ENCODE measurements at regions not wholly inside any gene's neighbourhood (a gene's known extent, or its start where the extent isn't known, plus 50 kb on each side); places are given as distances from the start of the nearest gene placed in this dataset.

DNA sequence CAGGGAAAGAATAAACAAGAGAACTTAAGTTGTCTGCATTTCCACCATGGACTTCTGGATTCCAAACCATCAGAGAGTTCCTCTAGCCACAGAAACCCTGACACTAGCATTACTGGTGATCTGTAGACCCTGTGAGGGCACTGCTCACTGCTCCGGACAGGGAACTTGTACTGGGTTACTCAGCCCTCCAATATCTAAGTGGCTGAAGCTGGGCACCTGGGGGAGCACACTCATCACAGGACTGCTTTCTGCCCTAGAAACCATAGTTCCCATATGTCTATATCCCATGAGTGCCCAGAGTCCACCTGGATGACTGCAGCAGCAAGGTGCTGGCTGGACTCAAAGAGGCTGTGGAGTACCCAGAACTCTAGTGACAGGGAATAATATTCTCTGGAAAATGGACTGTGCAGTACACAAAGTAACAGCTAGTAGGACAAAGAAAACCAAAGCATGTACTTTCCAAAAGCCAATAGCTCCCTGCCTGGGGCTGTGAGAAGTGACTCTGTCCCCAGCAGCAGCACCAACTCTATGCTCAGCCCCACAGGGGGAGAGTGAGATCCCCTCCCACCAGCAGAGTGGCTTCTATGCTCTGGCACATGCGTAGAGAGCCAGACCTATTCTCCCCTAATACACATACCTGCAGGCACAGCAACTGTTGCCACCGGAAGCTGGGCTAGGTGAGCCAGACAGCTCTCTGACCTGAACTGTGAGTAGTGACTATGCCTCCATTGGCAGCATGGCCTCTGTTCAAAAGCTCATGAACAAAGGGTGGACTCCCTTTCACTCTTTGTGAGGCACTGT, 472.9 kb upstream of the FTMT start:
- Histone ChIP-seq H3K36me3 (no peaks in the 10 kb centered on the region), H3K9me3 (no peaks in the 10 kb centered on the region), H3K27ac (no peak overlapping the region), H3K27me3 (no peaks in the 10 kb centered on the region), H3K4me1 (no peaks in the 10 kb centered on the region), H3K4me3 (replicated peaks in 1 of 3) (no peak overlapping the region)
- DNase-seq: no peak
- TF ChIP-seq, protein P1, sequence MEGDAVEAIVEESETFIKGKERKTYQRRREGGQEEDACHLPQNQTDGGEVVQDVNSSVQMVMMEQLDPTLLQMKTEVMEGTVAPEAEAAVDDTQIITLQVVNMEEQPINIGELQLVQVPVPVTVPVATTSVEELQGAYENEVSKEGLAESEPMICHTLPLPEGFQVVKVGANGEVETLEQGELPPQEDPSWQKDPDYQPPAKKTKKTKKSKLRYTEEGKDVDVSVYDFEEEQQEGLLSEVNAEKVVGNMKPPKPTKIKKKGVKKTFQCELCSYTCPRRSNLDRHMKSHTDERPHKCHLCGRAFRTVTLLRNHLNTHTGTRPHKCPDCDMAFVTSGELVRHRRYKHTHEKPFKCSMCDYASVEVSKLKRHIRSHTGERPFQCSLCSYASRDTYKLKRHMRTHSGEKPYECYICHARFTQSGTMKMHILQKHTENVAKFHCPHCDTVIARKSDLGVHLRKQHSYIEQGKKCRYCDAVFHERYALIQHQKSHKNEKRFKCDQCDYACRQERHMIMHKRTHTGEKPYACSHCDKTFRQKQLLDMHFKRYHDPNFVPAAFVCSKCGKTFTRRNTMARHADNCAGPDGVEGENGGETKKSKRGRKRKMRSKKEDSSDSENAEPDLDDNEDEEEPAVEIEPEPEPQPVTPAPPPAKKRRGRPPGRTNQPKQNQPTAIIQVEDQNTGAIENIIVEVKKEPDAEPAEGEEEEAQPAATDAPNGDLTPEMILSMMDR (IDR thresholded peaks at IDR 0.05): no peak
- no peak for TF ChIP-seq POLR2A (IDR thresholded peaks at IDR 0.05)
- 88 to 91% methylated on average over 3 of the region's 3 CpGs for WGBS, 2 donors
- intact Hi-C loops (cut with DNase I): no loop called here

DNA sequence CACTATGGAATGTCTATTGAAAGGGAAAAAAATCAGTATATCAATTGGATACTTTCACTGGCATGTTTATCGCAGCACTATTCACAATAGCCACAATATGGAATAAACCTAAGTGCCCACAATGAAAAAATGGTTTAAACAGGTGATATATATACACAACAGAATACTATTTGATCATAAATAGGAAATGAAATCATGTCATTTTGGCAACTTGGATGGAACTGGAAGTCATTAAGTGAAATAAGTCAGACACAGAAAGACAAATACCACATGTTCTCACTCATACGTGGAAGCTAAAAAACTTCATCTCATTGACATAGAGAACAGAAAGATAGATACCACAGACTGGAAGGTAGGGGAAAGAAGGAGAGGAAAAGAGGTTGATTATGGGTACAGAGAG, 471.6 kb upstream of the FTMT start:
- Histone ChIP-seq H3K36me3 (no peaks in the 10 kb centered on the region), H3K27me3 (no peaks in the 10 kb centered on the region), H3K4me3 (replicated peaks in 1 of 3) (no peak overlapping the region), H3K4me1 (no peaks in the 10 kb centered on the region), H3K9me3 (no peaks in the 10 kb centered on the region), H3K27ac (no peak overlapping the region)
- WGBS, 2 donors: 72 to 80% methylated on average over 2 of the region's 2 CpGs
- DNase-seq: no peak
- intact Hi-C loops (cut with DNase I): no loop called here
- TF ChIP-seq POLR2A (IDR thresholded peaks at IDR 0.05): no peak
- TF ChIP-seq, protein P1 (IDR thresholded peaks at IDR 0.05): no peak

DNA sequence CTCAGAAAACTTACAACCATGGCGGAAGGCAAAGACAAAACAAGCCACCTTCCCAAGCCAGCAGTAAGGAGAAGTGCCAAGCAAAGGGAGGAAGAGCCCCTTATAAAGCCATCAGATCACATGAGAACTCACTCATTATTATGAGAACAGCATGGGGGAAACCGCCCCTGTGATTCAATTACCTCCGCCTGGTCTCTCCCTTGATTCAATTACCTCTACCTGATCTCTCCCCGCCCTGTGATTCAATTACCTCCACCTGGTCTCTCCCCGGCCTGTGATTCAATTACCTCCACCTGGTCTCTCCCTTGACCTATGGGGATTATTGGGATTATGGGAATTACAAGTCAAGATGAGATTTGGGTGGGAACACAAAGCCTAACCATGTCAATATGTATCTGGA, 467.3 kb upstream of the FTMT start:
- H3K4me1 ChIP-seq: no peaks in the 10 kb centered on the region
- H3K27ac ChIP-seq: no peak overlapping the region
- no peaks in the 10 kb centered on the region for H3K9me3 ChIP-seq
- TF ChIP-seq, protein P1 (IDR thresholded peaks at IDR 0.05): no peak
- no peak for TF ChIP-seq POLR2A (IDR thresholded peaks at IDR 0.05)
- no peak for DNase-seq
- no peaks in the 10 kb centered on the region for H3K27me3 ChIP-seq
- H3K36me3 ChIP-seq: no peaks in the 10 kb centered on the region
- no peak overlapping the region for H3K4me3 ChIP-seq (replicated peaks in 1 of 3)
- intact Hi-C loops (cut with DNase I): no loop called here
- 84 to 89% methylated on average over 5 of the region's 5 CpGs for WGBS, 2 donors

DNA sequence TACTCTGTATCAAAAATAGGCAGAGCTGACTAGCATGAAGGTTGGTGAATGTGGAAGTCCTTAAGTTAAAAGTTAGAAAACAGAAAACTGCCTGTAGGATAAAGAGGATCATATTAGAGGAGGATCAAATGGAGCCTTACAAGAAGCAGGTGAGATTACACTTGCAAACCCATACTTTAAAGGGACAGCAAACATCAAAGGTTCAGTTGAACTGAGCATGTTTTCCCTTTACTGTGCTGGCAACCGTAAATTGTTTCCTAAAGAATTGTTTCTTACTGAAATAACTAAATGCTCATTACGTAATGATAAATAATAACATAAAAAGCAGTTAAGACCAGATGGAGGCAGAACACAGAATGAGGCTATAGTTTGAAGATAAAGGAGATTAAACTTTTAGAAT, 465.3 kb upstream of the FTMT start:
- H3K4me1 ChIP-seq: no peaks in the 10 kb centered on the region
- no peak overlapping the region for H3K4me3 ChIP-seq (replicated peaks in 1 of 3)
- 23 to 71% methylated on average over 2 of the region's 2 CpGs for WGBS, 2 donors
- no peak overlapping the region for H3K27ac ChIP-seq
- DNase-seq: no peak
- no peaks in the 10 kb centered on the region for H3K9me3 ChIP-seq
- no peaks in the 10 kb centered on the region for H3K27me3 ChIP-seq
- TF ChIP-seq POLR2A (IDR thresholded peaks at IDR 0.05): no peak
- TF ChIP-seq, protein P1 (IDR thresholded peaks at IDR 0.05): no peak
- H3K36me3 ChIP-seq: no peaks in the 10 kb centered on the region
- intact Hi-C loops (cut with DNase I): no loop called here

DNA sequence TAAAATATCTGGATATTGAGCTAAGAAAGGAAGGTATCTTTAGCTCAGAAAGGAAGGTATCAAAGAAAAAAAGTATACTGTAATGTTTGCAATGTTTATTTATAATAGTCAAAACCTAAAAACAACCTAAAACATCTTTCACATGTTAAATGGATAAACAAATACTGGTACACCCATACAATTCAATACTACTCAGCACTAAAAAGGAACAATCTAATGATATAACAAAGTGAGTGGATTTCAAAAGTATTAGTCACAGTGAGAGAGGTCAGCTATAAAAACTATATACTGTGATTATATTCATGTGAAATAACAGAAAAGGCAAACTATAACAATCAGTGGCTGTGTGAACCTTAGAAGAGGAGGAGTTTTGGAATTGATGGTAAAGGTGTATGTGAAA, 455.0 kb upstream of the FTMT start:
- Histone ChIP-seq H3K9me3 (no peaks in the 10 kb centered on the region), H3K27me3 (no peaks in the 10 kb centered on the region), H3K4me1 (no peaks in the 10 kb centered on the region), H3K4me3 (replicated peaks in 1 of 3) (no peak overlapping the region), H3K27ac (no peak overlapping the region), H3K36me3 (no peaks in the 10 kb centered on the region)
- DNase-seq: no peak
- intact Hi-C loops (cut with DNase I): no loop called here
- TF ChIP-seq, protein P1 (IDR thresholded peaks at IDR 0.05): no peak
- TF ChIP-seq POLR2A (IDR thresholded peaks at IDR 0.05): no peak

Data from thyroid gland (tissue), 4 donors.